Right cardiac atrium (tissue), 5 donors: ENCODE measurements at regions not wholly inside any gene's neighbourhood (a gene's known extent, or its start where the extent isn't known, plus 50 kb on each side); places are given as distances from the start of the nearest gene placed in this dataset.
A peak's percentile ranks its signal among the peaks of the same experiment; 100 is the strongest.

ENCODE experiments used
- ATAC-seq, 2 donors: fragments of 200-7000 bp; cut with Tn5 transposase; one replicate each; pipeline versions ENCODE4 v1.8.0 to v1.9.1; 2020; ENCODE audit warnings: moderate library complexity in 2 of 2, mild to moderate bottlenecking in 1 of 2
- DNase-seq, 3 donors: peaks; one replicate each; pipeline ENCODE4 v3.0.0-alpha.2; 2020
- H3K27ac ChIP-seq: one replicate; pipeline ENCODE4 v1.5.1; 2013; ENCODE audit warnings: mild to moderate bottlenecking, low read length, control low read depth, moderate library complexity
- H3K27me3 ChIP-seq: one replicate; pipeline ENCODE4 v1.6.1; 2013; ENCODE audit not compliant: control insufficient read depth, insufficient read depth
- H3K4me1 ChIP-seq: one replicate; pipeline ENCODE4 v1.6.1; 2013; ENCODE audit warnings: low read length; ENCODE audit not compliant: control insufficient read depth, insufficient read depth
- H3K4me3 ChIP-seq: one replicate; pipeline ENCODE4 v1.5.1; 2013; ENCODE audit warnings: low read length, control low read depth
- H3K9me3 ChIP-seq: one replicate; pipeline ENCODE4 v1.6.1; 2013; ENCODE audit warnings: low read length; ENCODE audit not compliant: control insufficient read depth
- WGBS: extraction: QIAGEN DNeasy Blood & Tissue Kit; methylation state at CpG from one replicate; pipeline ENCODE4 v1.1.7; 2013; 5-methylcytosine and 5-hydroxymethylcytosine counted together
- intact Hi-C, 4 donors: fragments of 100-400 bp; cut with DNase I; formaldehyde crosslinking; loops; one replicate each; pipeline versions ENCODE4 v1.11.0 to v1.14.0; 2022 to 2023
- donor health status: healthy with polysubstance abuse.
- donor health status: DM: no; HTN: yes; CAD: no.
- donor health status: DM: no; HTN: no; CAD: no.
- donor health status: DM: no; HTN: yes; CAD: no; lungs with severe emphysema.
- donor health status: DM: yes; HTN: yes; CAD: no.

- peak; percentile 58 to 71 for ATAC-seq
- 43% methylated on average over 5 of the region's 5 CpGs for WGBS
- Histone ChIP-seq H3K27me3 (no peaks in the 10 kb centered on the region), H3K4me1 (peaks cover 6% of the 10 kb centered on the region), H3K9me3 (no peaks in the 10 kb centered on the region), H3K27ac (no peak overlapping the region), H3K4me3 (no peak overlapping the region)
- peak in 1 of 3 donors; percentile 54 for DNase-seq
- intact Hi-C loops, result no loop called here
These were observed 291.8 kb downstream of the SOX9 start for GRCh38 chr17:72412650-72413076.

DNA sequence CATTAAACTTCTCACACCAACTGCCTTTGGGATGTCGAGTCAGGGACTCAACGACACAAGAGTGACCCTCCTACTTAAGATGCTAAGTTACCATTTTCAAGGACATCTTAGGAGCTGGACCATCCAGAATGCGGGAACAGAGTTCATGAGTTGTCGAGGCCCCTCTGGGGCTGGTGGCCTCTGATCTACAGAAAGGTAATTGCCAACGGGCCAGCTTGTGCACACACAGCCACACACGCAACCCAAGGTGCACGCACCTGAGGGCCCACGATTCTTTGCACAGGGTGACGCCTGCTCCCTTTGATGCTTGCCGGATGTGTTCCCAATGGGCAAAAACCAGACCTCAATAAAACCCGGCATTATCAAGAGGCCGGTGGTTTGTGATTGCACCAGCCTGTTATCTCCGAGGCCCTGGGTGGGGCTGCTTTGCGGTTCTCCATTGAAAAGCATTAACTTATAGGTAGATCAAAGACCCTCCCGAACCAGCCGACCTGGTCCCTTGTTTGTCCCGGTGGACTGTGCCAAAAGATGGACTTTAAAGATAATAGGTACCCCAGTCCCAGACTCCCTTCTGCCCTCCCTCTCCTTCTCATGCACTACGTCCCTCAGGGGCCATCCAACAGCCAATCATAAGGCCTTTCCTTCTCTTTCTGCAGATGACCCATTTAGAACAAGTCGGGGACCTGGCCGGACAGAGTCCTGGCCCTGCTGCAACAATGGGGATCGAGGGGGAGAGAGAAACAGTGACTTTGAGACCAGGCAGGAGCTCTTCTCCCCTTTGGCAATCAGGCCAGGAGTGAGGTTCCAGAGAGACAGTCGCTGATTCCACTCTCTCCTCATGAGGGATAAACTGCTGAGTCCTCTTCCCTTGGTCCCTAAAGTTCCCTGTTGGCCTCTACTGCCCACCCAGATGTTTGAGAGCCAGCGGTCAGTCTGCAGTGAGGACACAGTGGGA lies 292.5 kb downstream of the SOX9 start:
- H3K9me3 ChIP-seq, result peaks cover 2% of the 10 kb centered on the region
- WGBS, result 86% methylated on average over 23 of the region's 23 CpGs
- peaks cover 6% of the 10 kb centered on the region for H3K4me1 ChIP-seq
- H3K27me3 ChIP-seq, result no peaks in the 10 kb centered on the region
- no peak for DNase-seq
- intact Hi-C loops, result no loop called here
- ATAC-seq, result no peak
- H3K4me3 ChIP-seq, result no peak overlapping the region
- no peak overlapping the region for H3K27ac ChIP-seq

DNA sequence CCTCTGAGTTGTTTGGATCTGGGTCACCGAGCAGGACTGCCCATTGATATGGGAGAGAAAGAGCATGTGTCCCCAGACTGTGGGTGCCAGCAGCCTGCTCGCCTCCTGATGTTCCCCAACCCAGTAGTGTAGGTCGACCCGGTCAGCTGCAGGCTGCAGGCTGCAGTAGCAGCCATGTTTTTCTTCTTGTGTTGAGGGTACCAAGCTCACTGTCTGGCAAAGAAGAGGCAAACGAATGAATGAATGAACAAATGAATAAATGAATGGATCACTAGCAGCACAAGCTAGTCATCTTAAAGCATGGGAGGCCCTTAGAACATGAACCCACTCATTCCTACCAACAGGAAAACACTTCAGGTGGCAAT lies 293.2 kb downstream of the SOX9 start:
- no peak overlapping the region for H3K4me3 ChIP-seq
- 85% methylated on average over 5 of the region's 5 CpGs for whole genome bisulfite sequencing
- H3K27me3 ChIP-seq, result no peaks in the 10 kb centered on the region
- intact Hi-C loops, result no loop called here
- peaks cover 4% of the 10 kb centered on the region for H3K9me3 ChIP-seq
- ATAC-seq (no peak), DNase-seq (no peak)
- peaks cover 6% of the 10 kb centered on the region for H3K4me1 ChIP-seq
- no peak overlapping the region for H3K27ac ChIP-seq

DNA sequence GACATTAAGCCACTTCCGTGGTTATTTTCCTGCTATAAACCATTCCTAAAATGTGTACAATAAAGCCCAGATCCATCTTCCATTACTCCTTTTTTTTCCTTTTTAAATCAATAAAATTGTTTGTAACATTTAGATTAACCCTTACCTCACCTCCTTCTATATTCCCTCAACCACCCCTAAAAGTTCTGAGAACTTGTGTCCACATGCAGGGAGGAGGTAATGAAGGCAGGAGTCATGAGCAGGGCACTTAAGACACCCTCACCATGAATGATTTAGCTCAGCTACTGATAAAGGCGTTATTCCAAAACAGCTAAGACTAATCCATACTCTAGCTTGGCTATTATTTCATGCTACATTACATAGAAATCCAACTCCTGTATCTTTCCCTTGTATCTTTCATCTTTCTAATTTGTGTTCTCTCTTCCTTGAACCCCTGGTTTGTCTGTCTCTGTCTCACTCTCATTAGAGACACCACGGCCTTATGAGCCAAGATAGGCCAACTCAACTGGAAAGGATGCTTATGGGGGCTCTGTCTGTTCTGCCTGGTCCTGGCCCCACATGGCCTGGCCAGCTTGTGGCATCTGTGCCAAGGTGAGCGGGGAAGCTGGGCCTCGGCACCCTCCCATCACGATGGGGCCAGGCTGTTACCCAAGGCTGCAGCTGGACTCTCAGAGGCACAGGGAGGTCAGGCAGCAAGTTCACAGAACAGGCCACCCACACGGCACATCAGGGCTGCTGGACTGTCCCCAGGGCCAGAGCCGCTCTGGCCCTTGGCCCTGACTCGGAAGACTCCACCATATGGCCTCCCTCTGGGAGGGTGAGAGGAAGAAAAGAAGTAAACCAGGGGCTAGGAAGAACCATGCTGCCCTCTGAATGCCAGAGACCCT lies 294.4 kb downstream of the SOX9 start:
- ATAC-seq, result peak; percentile 46 to 50
- intact Hi-C loops, result no loop called here
- H3K9me3 ChIP-seq, result peaks cover 4% of the 10 kb centered on the region
- H3K27me3 ChIP-seq, result no peaks in the 10 kb centered on the region
- DNase-seq, result peak in 2 of 3 donors; percentile 45 to 62
- no peak overlapping the region for H3K27ac ChIP-seq
- H3K4me1 ChIP-seq, result peaks cover 6% of the 10 kb centered on the region
- H3K4me3 ChIP-seq, result no peak overlapping the region
- WGBS, result 67% methylated on average over 9 of the region's 9 CpGs

GRCh38 chr17:72416054-72416675 lies 295.3 kb downstream of the SOX9 start:
- intact Hi-C loops, result no loop called here
- DNase-seq (peak in 1 of 3 donors; percentile 44), ATAC-seq (no peak)
- H3K4me3 ChIP-seq, result no peak overlapping the region
- peaks cover 4% of the 10 kb centered on the region for H3K9me3 ChIP-seq
- H3K4me1 ChIP-seq, result peaks cover 6% of the 10 kb centered on the region
- WGBS, result 40% methylated on average over 6 of the region's 6 CpGs
- no peak overlapping the region for H3K27ac ChIP-seq
- H3K27me3 ChIP-seq, result no peaks in the 10 kb centered on the region

GRCh38 chr17:72416905-72417304 lies 296.1 kb downstream of the SOX9 start:
- H3K27me3 ChIP-seq, result no peaks in the 10 kb centered on the region
- intact Hi-C loops, result no loop called here

DNA sequence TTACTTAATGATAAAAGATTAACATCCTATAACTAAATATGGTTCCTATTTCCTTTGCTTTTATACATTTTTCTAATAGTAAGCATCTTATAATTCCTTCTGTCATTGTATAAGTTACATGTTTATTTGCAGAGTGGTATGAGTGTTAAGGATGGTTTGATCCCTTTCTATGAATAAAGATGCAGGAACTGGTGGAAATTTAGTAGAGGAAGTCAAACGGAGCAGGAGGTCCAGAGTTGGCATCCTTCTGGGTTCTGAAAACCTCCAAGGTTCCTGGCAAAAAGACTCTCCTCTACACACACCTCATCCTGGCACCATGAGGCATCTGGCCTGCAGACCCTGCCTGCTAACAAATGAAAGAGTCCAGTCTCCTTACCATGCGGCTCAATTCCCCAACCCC lies 296.8 kb downstream of the SOX9 start:
- DNase-seq (no peak), ATAC-seq (no peak)
- Histone ChIP-seq H3K4me3 (no peak overlapping the region), H3K27me3 (no peaks in the 10 kb centered on the region), H3K4me1 (peaks cover 6% of the 10 kb centered on the region), H3K9me3 (peaks cover 4% of the 10 kb centered on the region), H3K27ac (no peak overlapping the region)
- 89% methylated on average over 2 of the region's 2 CpGs for WGBS
- intact Hi-C loops, result no loop called here

More at GRCh38 chr17:72416905-72417304, 296.1 kb downstream of the SOX9 start:
- no peak overlapping the region for H3K4me3 ChIP-seq
- H3K9me3 ChIP-seq, result peaks cover 4% of the 10 kb centered on the region
- no peak overlapping the region for H3K27ac ChIP-seq
- no peak for ATAC-seq
- peaks cover 6% of the 10 kb centered on the region for H3K4me1 ChIP-seq
- DNase-seq, result no peak

- intact Hi-C loops, result no loop called here
- no peak overlapping the region for H3K4me3 ChIP-seq
- H3K4me1 ChIP-seq, result peaks cover 6% of the 10 kb centered on the region
- DNase-seq (no peak), ATAC-seq (no peak)
- peaks cover 4% of the 10 kb centered on the region for H3K9me3 ChIP-seq
- no peaks in the 10 kb centered on the region for H3K27me3 ChIP-seq
- no peak overlapping the region for H3K27ac ChIP-seq
- 80% methylated on average over 11 of the region's 11 CpGs for WGBS
These were observed 299.3 kb downstream of the SOX9 start for GRCh38 chr17:72419866-72420774.

DNA sequence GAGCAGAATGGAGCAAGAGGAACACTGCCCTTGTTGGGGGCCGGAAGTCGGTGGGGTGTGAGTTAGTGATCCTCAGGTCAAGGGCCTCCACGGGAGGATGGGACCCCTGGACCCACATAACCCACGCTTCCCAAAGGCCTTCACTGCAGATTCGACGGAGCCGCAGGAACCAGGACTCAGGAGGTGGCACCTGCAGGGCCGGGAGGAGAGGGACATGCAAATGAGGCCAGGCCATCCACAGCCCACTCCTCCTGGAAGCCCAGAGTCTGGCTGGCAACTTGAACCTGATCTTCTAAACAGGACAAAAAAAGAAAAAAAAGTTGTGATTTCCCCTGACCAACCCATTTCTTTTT lies 299.9 kb downstream of the SOX9 start:
- no peak overlapping the region for H3K4me3 ChIP-seq
- H3K27me3 ChIP-seq, result no peaks in the 10 kb centered on the region
- ATAC-seq, result no peak
- no peak overlapping the region for H3K27ac ChIP-seq
- 89% methylated on average over 8 of the region's 8 CpGs for WGBS
- H3K4me1 ChIP-seq, result peaks cover under 1% of the 10 kb centered on the region
- no peak for DNase-seq
- peaks cover 4% of the 10 kb centered on the region for H3K9me3 ChIP-seq
- intact Hi-C loops, result no loop called here
